ENCODE measurements at regions not wholly inside any gene's neighbourhood (a gene's known extent, or its start where the extent isn't known, plus 50 kb on each side); places are given as distances from the start of the nearest gene placed in this dataset.
"Not testable (repeated sequence)": the region's sequence is repeated elsewhere in the genome, so short reads cannot be mapped to it uniquely, and the experiment has no call there.

- H3K4me1 Mint-ChIP-seq, result no peaks in the 10 kb centered on the region
- H3K4me3 Mint-ChIP-seq, result no peak overlapping the region
- H3K36me3 Mint-ChIP-seq (ENCODE audit: low read depth), result no peaks in the 10 kb centered on the region
- intact Hi-C loops (cut with micrococcal nuclease), result no loop called here
- H3K9me3 Mint-ChIP-seq, result no peaks in the 10 kb centered on the region
- H3K27me3 Mint-ChIP-seq, result no peaks in the 10 kb centered on the region
- no peak overlapping the region for H3K27ac Mint-ChIP-seq
- DNase-seq, result no peak
These were observed 568.0 kb upstream of the KLF4 start for GRCh38 chr9:108057421-108058134.

- Mint-ChIP-seq H3K4me3 (no peak overlapping the region), H3K4me1 (no peaks in the 10 kb centered on the region), H3K27me3 (no peaks in the 10 kb centered on the region), H3K36me3 (ENCODE audit: low read depth) (no peaks in the 10 kb centered on the region), H3K27ac (no peak overlapping the region), H3K9me3 (no peaks in the 10 kb centered on the region)
- no peak for DNase-seq
- intact Hi-C loops (cut with micrococcal nuclease), result no loop called here
These were observed 567.3 kb upstream of the KLF4 start for GRCh38 chr9:108056805-108057386.

- H3K4me1 Mint-ChIP-seq, result no peaks in the 10 kb centered on the region
- no peaks in the 10 kb centered on the region for H3K9me3 Mint-ChIP-seq
- H3K27ac Mint-ChIP-seq, result no peak overlapping the region
- H3K36me3 Mint-ChIP-seq (ENCODE audit: low read depth), result no peaks in the 10 kb centered on the region
- no peaks in the 10 kb centered on the region for H3K27me3 Mint-ChIP-seq
- intact Hi-C loops (cut with micrococcal nuclease), result no loop called here
- H3K4me3 Mint-ChIP-seq, result no peak overlapping the region
- no peak for DNase-seq
These were observed 566.7 kb upstream of the KLF4 start for GRCh38 chr9:108056084-108056804.

- DNase-seq, result no peak
- H3K36me3 Mint-ChIP-seq (ENCODE audit: low read depth), result no peaks in the 10 kb centered on the region
These were observed 564.6 kb upstream of the KLF4 start for GRCh38 chr9:108054131-108054630.

GRCh38 chr9:108053555-108054061 lies 564.0 kb upstream of the KLF4 start:
- no peak overlapping the region for H3K27ac Mint-ChIP-seq
- intact Hi-C loops (cut with micrococcal nuclease), result no loop called here
- DNase-seq, result no peak
- H3K4me3 Mint-ChIP-seq, result no peak overlapping the region
- no peaks in the 10 kb centered on the region for H3K9me3 Mint-ChIP-seq
- H3K4me1 Mint-ChIP-seq, result no peaks in the 10 kb centered on the region
- H3K36me3 Mint-ChIP-seq (ENCODE audit: low read depth), result no peaks in the 10 kb centered on the region
- no peaks in the 10 kb centered on the region for H3K27me3 Mint-ChIP-seq

More at GRCh38 chr9:108054131-108054630, 564.6 kb upstream of the KLF4 start:
- intact Hi-C loops (cut with micrococcal nuclease), result no loop called here
- H3K27ac Mint-ChIP-seq, result no peak overlapping the region
- H3K4me3 Mint-ChIP-seq, result no peak overlapping the region
- H3K4me1 Mint-ChIP-seq, result no peaks in the 10 kb centered on the region
- H3K9me3 Mint-ChIP-seq, result no peaks in the 10 kb centered on the region
- no peaks in the 10 kb centered on the region for H3K27me3 Mint-ChIP-seq

- DNase-seq, result no peak
- no peak overlapping the region for H3K27ac Mint-ChIP-seq
- intact Hi-C loops (cut with micrococcal nuclease), result no loop called here
- H3K27me3 Mint-ChIP-seq, result no peaks in the 10 kb centered on the region
- H3K4me3 Mint-ChIP-seq, result no peak overlapping the region
- no peaks in the 10 kb centered on the region for H3K36me3 Mint-ChIP-seq (ENCODE audit: low read depth)
- no peaks in the 10 kb centered on the region for H3K9me3 Mint-ChIP-seq
- H3K4me1 Mint-ChIP-seq, result no peaks in the 10 kb centered on the region
These were observed 563.0 kb upstream of the KLF4 start for GRCh38 chr9:108052431-108053080.

- H3K9me3 Mint-ChIP-seq, result no peaks in the 10 kb centered on the region
- no peak overlapping the region for H3K4me3 Mint-ChIP-seq
- no peak overlapping the region for H3K27ac Mint-ChIP-seq
- intact Hi-C loops (cut with micrococcal nuclease), result no loop called here
- no peaks in the 10 kb centered on the region for H3K4me1 Mint-ChIP-seq
- DNase-seq, result no peak
- H3K27me3 Mint-ChIP-seq, result no peaks in the 10 kb centered on the region
- no peaks in the 10 kb centered on the region for H3K36me3 Mint-ChIP-seq (ENCODE audit: low read depth)
These were observed 561.3 kb upstream of the KLF4 start for GRCh38 chr9:108050894-108051293.

GRCh38 chr9:108049671-108050494 lies 560.3 kb upstream of the KLF4 start:
- H3K9me3 Mint-ChIP-seq, result no peaks in the 10 kb centered on the region
- no peaks in the 10 kb centered on the region for H3K36me3 Mint-ChIP-seq (ENCODE audit: low read depth)
- no peaks in the 10 kb centered on the region for H3K4me1 Mint-ChIP-seq

GRCh38 chr9:108049026-108049607 lies 559.5 kb upstream of the KLF4 start:
- H3K9me3 Mint-ChIP-seq, result no peaks in the 10 kb centered on the region
- no peak overlapping the region for H3K27ac Mint-ChIP-seq
- no peaks in the 10 kb centered on the region for H3K27me3 Mint-ChIP-seq
- H3K4me3 Mint-ChIP-seq, result no peak overlapping the region
- H3K36me3 Mint-ChIP-seq (ENCODE audit: low read depth), result no peaks in the 10 kb centered on the region
- no peaks in the 10 kb centered on the region for H3K4me1 Mint-ChIP-seq
- intact Hi-C loops (cut with micrococcal nuclease), result no loop called here
- no peak for DNase-seq

More at GRCh38 chr9:108049671-108050494, 560.3 kb upstream of the KLF4 start:
- no peak overlapping the region for H3K27ac Mint-ChIP-seq
- intact Hi-C loops (cut with micrococcal nuclease), result no loop called here
- DNase-seq, result no peak
- no peak overlapping the region for H3K4me3 Mint-ChIP-seq
- no peaks in the 10 kb centered on the region for H3K27me3 Mint-ChIP-seq

- H3K27me3 Mint-ChIP-seq, result no peaks in the 10 kb centered on the region
- no peak for DNase-seq
- H3K27ac Mint-ChIP-seq, result no peak overlapping the region
- H3K4me3 Mint-ChIP-seq, result no peak overlapping the region
- no peaks in the 10 kb centered on the region for H3K36me3 Mint-ChIP-seq (ENCODE audit: low read depth)
- peaks cover 4% of the 10 kb centered on the region for H3K9me3 Mint-ChIP-seq
- intact Hi-C loops (cut with micrococcal nuclease), result no loop called here
- no peaks in the 10 kb centered on the region for H3K4me1 Mint-ChIP-seq
These were observed 558.9 kb upstream of the KLF4 start for GRCh38 chr9:108048406-108049025.

GRCh38 chr9:108047777-108048176 lies 558.2 kb upstream of the KLF4 start:
- H3K9me3 Mint-ChIP-seq; H3K27ac Mint-ChIP-seq; H3K4me3 Mint-ChIP-seq; H3K27me3 Mint-ChIP-seq; intact Hi-C loops (cut with micrococcal nuclease); H3K4me1 Mint-ChIP-seq; H3K36me3 Mint-ChIP-seq (ENCODE audit: low read depth); DNase-seq: not testable (repeated sequence)

GRCh38 chr9:108047264-108047663 lies 557.7 kb upstream of the KLF4 start:
- Mint-ChIP-seq H3K4me3 (no peak overlapping the region), H3K36me3 (ENCODE audit: low read depth) (no peaks in the 10 kb centered on the region), H3K27ac (no peak overlapping the region), H3K27me3 (no peaks in the 10 kb centered on the region), H3K9me3 (peaks cover 5% of the 10 kb centered on the region), H3K4me1 (no peaks in the 10 kb centered on the region)
- intact Hi-C loops (cut with micrococcal nuclease), result no loop called here
- no peak for DNase-seq

Data from activated CD4-positive, alpha-beta T cell treated with anti-CD3 and anti-CD28 coated beads, Interleukin-2, amount 10 ng/mL, durations not matched to agents 24 days and 14 days (primary cell).